NAMALWA (cell line): ENCODE measurements at regions not wholly inside any gene's neighbourhood (a gene's known extent, or its start where the extent isn't known, plus 50 kb on each side); places are given as distances from the start of the nearest gene placed in this dataset.

Experiments
- DNase-seq: peaks from one replicate; pipeline ENCODE4 v3.0.0-alpha.2; 2015; ENCODE audit warnings: low spot score

DNA sequence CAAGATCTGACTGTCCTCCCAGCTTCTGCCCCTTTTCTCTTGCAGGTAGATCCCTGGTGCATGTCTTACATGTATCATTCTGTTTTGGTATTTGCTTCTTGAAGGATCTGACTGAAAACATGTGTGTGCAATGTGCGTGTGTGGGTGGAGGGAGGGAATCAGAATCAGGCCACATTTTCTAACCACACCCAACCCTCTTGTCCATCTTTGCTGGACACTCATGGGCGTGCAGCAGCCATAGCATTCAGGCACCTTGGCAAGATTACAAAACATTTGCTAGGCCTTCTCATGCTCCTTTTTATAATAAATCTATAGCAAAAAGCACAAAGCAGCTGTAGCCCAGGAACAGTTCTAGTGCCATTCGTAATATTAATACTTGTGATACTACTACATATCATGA lies 233.6 kb upstream of the E2F7 start:
- no peak for DNase-seq

DNA sequence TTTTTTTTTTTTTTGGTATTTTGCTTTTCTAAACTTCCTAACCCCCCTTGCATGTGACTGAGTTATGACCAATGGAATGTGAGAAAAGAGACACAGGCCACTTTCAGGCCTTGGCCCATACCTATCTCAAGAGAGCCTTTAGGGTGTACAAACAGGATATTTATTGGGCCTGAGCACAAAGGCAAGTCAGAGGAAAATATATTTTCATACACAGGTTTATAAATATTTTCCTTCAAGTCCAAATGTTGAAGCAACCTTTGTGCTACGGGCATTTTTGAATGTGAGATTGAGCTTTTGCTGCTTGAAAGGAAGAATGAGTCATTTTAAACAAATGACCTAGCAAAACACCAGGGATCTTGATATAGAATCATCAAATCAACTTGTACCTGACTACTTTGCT lies 228.6 kb upstream of the E2F7 start:
- no peak for DNase-seq

DNA sequence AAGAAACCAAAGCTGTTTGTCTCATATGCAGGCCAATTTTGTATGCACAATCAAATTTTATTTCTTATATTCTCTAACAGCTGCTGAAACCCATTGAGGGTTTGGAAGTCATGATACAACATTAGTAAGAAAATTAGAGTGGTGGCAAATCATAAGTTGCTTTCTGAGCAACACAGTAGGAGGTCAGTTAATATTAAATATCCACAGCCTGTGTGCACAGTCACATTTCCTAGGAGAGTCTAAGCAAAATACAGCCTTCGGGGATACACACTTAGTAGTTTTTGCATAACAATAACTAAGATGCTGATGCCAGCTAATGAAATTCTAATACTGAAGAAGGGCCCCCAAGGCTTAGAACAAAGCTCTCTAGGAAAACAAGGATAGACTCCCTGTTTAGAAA lies 209.6 kb upstream of the E2F7 start:
- no peak for DNase-seq

DNA sequence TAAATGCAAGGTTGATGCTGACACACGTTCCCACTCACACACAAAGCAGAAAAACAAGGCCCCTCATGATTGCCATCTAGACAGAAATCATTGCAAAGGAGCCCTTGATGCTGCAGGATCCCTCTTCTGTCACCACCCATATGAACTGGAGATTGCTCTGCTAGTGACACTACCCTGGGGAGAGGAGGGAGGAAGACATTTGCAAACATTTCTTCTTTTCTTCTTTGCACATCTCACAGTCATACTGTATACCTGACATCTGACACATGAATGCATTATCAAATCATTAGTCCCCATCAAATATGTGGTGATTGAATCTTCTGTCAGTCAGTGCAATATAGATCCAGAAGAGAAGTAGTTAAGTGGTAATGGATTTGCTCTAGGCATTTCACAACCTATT lies 208.5 kb upstream of the E2F7 start:
- DNase-seq: no peak

DNA sequence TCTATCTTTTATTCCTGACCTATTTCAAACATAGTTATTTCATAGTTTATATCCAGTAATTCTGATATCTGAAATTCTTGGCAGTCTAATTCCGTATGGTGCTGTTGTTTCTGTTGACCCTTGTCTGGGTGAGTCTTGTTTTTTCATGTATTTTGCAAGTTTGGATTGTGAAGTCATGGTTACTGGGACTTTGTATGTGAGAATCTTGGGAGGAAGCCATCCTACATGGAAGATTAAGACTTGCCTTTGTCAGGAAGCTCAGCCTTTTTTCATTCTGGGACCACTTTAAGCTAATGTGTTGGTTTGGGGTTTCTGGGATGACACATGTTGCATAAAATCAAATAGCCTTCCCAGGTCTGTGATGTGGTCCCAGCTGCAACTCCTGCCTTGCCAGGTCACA lies 191.6 kb upstream of the E2F7 start:
- DNase-seq: no peak

DNA sequence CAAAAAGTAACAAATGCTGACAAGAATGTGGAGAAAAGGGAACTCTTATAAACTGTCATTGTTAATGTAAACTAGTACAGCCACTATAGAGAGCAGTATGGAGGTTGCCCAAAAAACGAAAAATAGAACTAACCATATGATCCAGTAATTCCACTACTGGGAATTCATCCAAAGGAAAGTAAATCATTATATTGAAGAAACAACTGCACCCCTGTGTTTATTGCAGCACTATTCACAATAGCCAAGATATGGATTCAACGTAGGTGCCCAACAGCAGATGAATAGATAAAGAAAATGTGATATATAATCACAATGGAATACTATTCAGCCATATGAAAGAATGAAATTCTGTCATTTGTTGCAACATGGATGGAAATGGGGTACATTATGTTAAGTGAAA lies 188.0 kb upstream of the E2F7 start:
- DNase-seq: no peak

DNA sequence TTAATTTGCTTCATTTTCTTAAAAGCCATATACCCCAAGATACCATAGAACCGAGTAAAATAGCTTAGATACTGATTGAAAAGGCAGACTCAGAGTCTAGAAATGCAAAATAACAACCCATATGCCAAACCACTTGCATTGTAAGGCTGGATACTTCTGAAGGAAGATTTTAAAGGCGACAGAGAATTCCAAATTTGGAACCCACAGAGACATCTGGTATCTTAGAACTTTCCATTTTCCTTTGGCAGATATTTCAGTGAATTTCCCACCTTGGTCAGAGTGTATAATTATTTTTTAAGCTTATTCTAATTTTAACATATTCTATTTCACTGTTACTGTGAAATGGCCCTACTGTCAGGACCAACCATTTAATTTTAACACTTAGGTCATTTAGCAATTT lies 186.4 kb upstream of the E2F7 start:
- no peak for DNase-seq

DNA sequence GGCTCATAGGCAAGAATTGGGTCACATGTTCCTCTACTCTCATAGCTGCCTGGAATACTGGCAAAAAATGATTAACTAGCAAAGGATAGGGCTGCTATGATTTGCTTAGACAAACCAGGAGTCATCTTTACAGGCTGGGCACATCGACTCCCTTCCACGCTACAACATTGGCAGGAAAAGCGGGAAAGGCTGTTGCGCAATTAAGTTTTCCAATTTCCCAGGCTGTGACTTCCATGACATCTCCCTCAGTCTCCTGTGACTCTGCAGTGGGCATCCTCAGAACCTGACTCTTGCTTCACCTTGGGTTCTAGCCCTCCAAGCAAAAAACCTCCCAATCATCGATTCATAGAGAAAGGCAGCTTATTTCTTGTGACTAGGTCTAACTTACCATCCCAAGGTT lies 184.5 kb upstream of the E2F7 start:
- DNase-seq: no peak

DNA sequence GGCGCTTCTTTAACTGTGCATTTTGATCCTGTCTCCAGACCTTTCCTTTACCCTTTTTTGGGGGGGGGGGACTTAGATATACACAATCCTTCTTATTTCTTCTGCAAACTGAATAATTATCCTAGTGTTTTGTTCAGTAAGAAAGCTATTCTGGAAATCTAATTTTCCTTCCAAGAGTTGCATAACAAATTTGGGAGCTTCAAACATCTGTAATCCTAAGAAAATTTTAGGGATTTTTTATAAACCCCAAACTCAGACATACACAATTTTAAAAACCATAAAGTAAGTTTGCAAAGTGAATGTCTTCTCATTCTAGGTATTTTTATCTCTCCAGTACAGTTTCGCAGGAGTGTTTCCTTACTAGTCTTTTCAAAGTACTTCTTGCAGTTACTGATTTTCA lies 182.7 kb upstream of the E2F7 start:
- no peak for DNase-seq

DNA sequence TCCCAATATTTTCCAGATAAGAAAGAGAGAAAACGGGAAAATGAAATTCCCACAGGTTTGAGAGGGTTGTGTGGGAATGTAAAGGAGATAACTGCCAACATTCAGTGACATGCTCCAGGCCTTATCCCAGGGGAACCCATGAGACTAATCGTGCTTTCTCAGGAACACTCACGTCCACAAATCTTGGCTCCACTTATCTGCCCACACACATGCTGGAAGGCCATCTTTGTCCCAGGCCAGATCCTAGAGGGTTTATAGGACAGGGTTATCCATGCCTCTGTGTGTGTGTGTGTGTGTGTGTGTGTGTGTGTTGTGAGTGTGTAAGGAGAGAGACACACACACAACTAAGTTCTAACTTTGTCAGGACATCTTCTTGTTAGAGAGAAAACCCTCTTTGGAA lies 182.2 kb upstream of the E2F7 start:
- no peak for DNase-seq

DNA sequence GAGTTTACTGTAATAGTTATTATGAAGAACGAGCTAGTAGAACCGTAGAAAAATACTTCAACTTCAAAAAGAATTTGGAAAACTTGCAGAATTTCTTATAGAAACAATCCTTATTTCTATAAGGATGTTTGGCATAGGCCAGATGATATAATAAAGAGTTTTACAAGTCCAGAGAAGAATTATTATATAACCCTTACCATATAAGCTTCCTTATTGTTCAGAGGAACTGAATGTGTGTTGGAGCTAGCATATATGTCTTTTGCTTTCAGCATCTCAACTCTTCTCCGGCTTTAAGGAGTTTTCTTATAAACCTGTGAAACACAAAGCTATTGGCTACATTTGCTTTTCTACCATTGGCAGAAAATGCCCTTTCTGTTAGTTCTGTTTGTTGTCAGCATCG lies 178.0 kb upstream of the E2F7 start:
- DNase-seq: no peak

DNA sequence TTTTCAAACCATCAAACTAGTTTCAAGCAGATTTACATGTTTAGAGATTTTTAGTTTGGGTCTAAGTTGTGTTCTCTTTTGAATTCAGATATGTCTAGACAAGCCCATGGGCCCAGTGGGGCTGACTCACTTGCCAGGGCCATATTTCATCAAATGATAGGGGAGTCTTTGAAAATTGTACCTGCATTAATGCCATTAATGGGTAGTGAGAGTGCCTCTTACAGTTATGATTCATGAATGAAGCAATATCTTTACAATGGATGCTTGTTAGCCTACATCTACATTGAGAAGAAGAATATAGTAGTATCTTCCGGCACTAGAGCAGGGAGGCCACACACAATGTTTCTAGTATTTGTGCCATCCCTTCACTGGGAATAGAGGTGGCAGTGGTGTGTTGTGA lies 174.2 kb upstream of the E2F7 start:
- no peak for DNase-seq

DNA sequence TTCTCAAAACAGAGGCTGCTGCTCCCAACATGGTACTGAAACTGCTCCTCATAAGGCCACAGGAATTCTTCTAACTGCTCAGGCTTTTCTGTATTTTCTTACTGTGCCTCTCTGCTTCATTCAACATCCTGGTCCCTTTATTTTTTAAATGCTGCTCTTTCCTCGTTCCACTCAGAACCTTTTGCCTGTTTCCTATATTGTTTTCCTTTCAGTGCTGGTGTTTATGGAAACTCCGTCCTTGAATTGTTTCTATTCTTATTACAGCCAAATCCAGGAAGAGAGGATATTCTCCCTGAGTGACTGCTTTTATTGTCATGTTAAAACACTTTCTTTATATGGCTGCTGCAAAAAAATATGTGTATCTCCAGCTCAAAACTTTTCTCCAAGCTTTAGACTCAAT lies 173.0 kb upstream of the E2F7 start:
- DNase-seq: no peak

DNA sequence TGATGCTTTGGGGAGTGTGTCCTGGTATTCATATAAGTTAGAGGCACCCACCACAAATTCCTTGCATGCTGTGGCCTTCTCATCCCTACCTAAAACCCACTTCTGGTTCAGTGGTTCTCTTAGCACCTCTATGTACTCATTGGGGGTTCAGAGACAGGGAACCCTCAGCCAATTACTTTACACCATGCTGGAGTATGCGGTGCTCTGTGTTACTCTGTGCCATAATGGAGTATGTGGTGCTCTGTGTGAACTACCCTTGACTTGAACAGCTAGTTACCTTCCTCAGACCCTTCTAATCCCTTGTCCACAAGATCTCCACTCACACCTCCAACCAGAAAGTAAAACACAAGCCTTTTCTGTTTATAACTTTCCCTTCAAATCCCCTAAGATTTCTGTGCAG lies 172.5 kb upstream of the E2F7 start:
- no peak for DNase-seq

DNA sequence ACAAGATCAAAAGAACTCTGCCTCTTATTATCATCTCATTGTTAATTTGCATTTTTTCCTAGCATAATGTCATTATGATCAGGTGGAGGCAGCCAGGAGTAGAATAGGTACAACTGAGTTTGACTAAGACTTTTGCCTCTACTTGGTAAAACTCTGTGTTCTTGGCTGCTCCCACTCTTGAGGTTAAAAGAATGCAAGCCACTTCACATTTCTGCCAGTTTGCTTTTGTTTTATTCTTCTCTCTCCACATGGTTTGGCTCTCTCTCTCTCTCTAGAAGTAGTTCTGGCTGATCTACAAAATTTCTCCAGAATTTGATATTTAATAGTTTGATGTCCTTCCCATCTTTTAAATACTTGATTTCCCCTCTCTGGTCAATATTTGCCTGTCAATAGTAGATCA lies 170.7 kb upstream of the E2F7 start:
- DNase-seq: no peak

DNA sequence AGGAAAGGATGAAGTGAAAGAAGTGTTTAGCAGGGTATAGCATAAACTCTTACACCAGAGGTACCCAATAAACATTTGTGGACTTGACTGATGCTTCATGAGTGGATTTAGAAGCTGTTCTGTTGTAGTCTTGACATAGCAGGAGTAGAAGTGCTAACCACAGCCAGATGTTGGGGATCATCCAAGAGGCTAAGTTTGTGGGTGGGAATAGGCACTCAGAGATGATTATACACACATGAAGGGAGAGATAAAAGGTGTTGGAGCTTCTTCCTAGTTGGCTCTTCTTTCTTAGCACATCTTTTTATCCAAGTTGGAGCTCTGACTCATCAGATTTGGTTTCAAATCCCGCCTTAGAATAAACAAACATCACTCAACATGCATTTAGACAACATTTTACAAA lies 166.7 kb upstream of the E2F7 start:
- DNase-seq: no peak

DNA sequence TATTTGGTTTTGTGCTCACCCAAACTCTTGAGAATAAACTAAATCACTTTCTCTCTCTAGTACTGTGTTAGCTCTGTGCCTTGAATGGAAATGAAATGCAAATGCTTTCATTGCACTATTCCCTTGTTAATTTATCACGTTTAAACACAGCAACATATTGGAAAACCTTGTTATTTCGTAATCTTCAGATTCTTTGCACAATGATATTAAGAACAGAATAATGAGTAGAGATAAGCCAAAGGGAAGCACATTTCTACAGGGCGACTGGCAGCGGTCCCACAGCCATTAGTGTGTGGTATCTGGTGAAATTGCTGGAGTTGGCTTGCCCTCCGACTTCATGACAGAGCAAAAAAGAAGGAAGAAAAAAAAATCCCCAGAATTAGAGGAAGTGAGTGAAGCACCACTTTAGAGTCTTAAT lies 166.1 kb upstream of the E2F7 start:
- no peak for DNase-seq

DNA sequence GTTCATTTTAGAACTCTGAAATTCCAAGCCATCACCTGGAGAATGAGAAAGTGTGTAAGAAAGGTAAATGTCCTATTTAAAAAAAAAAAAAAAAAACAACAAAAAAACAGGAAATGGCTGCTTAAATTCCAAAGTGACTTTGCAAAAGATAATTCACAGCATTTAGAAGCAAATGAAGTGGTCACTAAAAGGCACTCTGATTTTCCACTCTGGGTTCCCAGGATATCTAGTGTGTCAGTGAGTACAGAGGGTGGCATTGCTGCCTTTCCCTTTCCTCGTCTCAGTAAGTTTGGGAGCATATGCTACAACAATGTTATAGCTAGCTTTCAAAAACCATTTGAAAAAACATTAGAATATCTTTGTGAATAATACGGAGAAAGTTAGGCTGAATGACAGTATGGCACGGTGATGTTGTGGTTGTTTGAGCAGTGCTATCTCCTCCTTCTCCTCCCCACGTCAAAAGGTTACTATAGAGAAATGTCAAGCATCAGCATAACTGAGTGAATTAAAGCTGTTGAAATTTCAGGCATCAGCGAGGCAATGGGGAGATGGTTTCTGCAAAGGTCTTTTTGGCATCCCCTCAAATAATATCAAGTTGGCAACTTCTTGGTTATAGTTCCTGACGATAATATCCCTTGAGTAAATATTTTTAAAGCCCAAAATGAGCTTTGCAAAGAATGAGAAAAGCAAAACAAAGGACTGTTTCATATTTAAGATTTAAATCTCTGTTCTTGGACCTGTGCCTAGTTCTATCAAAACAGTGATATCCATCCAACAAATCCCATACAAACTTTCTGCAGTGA lies 164.5 kb upstream of the E2F7 start:
- no peak for DNase-seq

DNA sequence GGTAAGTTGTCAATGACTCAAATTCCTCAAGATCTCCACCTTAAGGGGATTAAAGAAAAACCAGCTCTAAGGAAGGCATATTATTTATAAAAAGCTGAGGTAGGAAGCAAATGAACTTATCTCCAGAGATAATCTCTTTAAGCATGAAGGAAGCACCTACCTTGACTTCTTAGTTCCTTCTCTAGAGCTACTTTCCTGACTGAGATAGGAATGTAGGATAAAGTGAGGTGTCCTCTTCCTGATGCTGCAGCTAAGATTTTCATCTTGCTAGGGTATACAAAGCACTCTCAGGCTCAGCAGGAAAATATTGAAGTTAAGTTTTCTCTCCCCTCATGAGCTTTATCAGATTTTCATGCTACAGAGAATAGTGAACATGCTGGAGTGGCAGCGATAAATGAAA lies 163.0 kb upstream of the E2F7 start:
- no peak for DNase-seq

DNA sequence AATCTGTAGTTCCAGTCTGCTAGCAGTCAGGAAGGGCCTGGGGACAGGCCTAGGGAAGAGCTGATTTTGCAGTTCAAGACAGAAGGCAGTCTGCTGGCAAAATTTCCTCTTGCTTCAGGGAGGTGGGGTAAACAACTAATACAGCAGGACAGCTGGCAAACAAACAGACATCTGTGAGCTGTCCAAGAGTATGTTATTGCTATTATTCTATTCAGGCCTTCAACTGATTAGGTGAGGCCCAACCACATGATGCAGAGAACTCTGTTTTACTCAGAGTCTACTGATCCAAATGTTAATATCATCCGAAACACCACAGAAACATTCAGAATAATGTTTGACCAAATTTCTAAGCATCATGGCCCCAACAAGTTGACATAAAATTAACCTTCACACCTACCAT lies 161.0 kb upstream of the E2F7 start:
- DNase-seq: no peak

DNA sequence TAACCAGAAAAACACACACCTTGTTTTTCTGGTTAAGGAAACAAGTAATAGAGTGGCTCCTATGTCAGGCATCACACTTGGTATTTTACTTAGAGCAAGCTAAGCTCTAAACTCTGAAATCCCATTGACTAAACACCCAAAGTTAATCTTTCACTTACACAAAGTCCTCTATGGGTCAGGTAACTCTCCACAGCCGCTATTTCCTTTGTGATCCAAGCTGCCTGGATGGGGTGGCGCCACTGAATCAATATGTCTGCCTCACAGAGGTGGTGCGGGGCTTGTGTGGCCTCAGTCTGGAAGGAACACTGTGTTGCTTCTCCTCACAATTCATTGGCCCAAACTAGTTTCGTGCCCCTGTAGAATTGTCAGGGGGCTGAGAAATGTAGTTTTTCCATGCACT lies 160.0 kb upstream of the E2F7 start:
- DNase-seq: no peak

DNA sequence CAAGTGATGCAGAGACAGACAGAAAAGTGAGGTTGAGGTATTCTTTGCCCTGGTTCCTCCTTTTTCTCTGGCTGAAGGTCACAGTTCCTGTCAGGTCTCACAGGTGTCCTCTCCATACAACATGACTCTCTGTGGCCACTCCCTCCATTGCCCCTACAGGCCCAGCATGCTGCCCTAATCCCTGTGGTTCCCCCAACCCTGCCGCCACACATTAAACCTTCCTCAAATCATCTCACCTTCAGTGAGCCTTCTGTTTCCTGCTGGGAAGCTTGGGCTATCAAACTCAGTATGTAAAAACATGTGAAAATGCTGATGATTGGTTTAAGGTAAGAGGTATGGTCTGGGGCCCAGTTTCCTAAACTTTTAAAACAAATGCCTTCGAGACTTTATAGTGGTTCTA lies 159.0 kb upstream of the E2F7 start:
- no peak for DNase-seq

DNA sequence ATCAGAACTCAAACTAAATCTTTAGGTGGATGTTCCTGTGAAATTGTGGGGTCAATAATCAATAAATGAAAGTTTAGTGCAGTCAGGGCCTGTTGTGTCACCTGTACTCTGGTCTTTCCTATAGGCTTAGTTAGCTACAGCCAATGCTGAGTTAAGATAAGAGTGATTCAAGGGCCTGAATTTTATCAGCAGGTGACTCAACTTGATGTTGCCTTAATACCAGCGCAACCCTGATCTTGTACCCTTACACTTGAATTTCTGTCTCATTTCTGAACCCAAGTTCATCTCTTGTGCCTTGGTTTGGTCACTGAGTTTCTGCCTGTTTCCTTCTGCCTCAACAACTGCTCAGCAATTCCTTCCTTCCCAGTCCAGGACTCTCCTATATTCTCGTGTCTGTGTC lies 157.0 kb upstream of the E2F7 start:
- no peak for DNase-seq

DNA sequence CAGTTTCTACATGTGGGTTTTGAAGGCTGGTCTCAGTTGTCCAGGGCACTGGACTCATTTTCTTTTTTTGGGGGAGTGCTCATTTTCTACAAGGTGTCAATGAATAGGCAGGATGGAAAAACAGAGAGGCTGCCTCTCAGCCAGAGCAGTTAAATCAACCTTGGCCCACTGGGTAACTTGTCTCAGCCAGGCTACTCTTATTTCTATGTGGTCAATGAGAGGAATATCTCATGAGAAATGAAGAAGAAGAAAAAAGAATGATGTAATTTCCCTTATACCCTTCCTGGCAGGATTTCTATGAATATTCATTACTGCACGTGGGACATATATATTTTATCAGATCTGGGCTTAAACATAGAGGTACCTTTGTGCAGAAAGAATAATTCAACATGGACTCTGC lies 155.2 kb upstream of the E2F7 start:
- DNase-seq: no peak

DNA sequence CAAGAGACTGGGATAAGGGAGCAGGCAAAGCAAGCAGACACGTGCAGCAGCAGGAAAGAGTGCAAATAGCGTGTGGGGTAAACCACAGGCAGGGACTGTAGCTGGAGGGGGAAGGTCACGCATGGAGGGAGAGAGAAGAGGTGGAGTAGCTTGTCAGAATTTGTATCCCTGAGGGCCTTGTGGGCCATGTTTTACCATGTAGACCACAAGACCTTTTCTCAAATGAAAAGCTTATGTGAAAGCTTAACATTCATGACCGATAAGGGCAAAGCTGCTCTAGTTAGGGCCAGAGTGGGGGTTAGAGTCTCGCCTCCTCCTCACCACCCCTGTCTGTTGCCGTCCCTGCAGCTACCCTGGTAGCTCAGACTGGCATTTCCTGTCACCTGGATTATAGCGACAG lies 152.9 kb upstream of the E2F7 start:
- DNase-seq: no peak
